ENCODE measurements at regions not wholly inside any gene's neighbourhood (a gene's known extent, or its start where the extent isn't known, plus 50 kb on each side); places are given as distances from the start of the nearest gene placed in this dataset.

GRCh38 chr10:44183667-44184632, 200.9 kb downstream of the CXCL12 start:
- TF ChIP-seq POLR2AphosphoS5 (IDR thresholded peaks at IDR 0.05; ENCODE audit: low read depth, low read length) (no peak), CTCF (IDR thresholded peaks at IDR 0.05) (no peak), SIN3A (IDR thresholded peaks at IDR 0.05; ENCODE audit: borderline replicate concordance, insufficient read depth, low read depth, low read length) (no peak)
